MM.1S (cell line): ENCODE measurements at regions not wholly inside any gene's neighbourhood (a gene's known extent, or its start where the extent isn't known, plus 50 kb on each side); places are given as distances from the start of the nearest gene placed in this dataset.

Experiments used
- CTCF ChIP-seq: fragments of 300-600 bp; sonication (generic); IDR thresholded peaks from 2 replicates; pipeline ENCODE4 v1.5.1; 2016; ENCODE audit warnings: antibody characterized with exemption, low read length, mixed read lengths
- EZH2 ChIP-seq: fragments of 300-600 bp; sonication (generic); optimal IDR thresholded peaks from 2 replicates; pipeline ENCODE3; 2017; ENCODE audit warnings: low read depth, mild to moderate bottlenecking, antibody characterized with exemption, low read length, mixed read lengths
- EZH2phosphoT487 ChIP-seq: fragments of 300-600 bp; sonication (generic); IDR thresholded peaks from 2 replicates; pipeline ENCODE4 v1.6.1; 2018; ENCODE audit warnings: antibody characterized with exemption, low read length

- no peak for TF ChIP-seq EZH2
- TF ChIP-seq CTCF = no peak
- TF ChIP-seq EZH2phosphoT487 = no peak
These were observed 178.9 kb downstream of the UACA start for GRCh38 chr15:70584441-70584837.
